ENCODE measurements at regions not wholly inside any gene's neighbourhood (a gene's known extent, or its start where the extent isn't known, plus 50 kb on each side); places are given as distances from the start of the nearest gene placed in this dataset.

DNA sequence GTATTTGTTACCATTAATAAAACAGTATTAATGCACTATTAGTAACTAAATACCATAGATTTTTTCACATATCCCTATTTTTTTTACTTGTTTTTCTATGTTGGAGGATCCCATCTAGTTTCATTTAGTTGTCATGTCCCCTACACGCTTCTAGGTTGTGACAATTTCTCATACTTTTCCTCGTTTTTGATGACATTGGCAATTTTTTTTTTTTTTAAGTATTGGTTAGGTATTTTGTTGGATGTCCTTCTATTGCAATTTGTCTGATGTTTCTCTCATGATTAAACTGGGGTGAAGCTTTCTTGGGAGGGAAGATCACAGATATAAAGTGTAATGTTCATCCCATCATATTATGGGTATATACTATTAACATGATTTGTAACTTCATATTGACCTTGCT is 409.1 kb upstream of the CNTN6 start:
- no peak for ATAC-seq
- Histone ChIP-seq H3K9me3 (no peaks in the 10 kb centered on the region), H3K4me3 (no peak overlapping the region), H3K36me3 (ENCODE audit: low read depth) (no peaks in the 10 kb centered on the region), H3K4me1 (ENCODE audit: low read depth) (no peaks in the 10 kb centered on the region)
- no peak for DNase-seq
- intact Hi-C loops (cut with DNase I, micrococcal nuclease): no loop called here
- TF ChIP-seq, protein P1, sequence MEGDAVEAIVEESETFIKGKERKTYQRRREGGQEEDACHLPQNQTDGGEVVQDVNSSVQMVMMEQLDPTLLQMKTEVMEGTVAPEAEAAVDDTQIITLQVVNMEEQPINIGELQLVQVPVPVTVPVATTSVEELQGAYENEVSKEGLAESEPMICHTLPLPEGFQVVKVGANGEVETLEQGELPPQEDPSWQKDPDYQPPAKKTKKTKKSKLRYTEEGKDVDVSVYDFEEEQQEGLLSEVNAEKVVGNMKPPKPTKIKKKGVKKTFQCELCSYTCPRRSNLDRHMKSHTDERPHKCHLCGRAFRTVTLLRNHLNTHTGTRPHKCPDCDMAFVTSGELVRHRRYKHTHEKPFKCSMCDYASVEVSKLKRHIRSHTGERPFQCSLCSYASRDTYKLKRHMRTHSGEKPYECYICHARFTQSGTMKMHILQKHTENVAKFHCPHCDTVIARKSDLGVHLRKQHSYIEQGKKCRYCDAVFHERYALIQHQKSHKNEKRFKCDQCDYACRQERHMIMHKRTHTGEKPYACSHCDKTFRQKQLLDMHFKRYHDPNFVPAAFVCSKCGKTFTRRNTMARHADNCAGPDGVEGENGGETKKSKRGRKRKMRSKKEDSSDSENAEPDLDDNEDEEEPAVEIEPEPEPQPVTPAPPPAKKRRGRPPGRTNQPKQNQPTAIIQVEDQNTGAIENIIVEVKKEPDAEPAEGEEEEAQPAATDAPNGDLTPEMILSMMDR (IDR thresholded peaks at IDR 0.05): no peak

DNA sequence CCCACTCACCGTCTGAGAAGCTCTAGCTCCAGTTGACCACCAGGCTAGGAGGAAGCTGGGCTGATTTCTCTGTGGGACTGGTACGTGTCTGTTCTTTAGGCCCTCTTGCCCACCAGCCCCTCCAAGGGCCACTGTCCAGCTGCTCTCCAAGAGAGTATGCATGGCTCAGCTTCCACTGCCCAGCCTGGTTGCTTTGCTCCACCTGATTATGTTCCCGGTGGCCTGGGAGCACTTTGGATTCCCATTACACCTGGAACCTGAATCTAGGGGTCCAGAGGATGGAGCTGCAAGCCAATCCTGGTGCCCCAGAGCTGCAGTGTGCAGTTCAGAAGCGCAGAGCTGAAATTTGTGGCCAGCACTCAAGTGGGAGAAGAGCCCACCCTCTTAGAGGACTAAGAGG is 402.1 kb upstream of the CNTN6 start:
- H3K4me1 ChIP-seq (ENCODE audit: low read depth): no peaks in the 10 kb centered on the region
- no peaks in the 10 kb centered on the region for H3K36me3 ChIP-seq (ENCODE audit: low read depth)
- intact Hi-C loops (cut with DNase I, micrococcal nuclease): no loop called here
- ATAC-seq (no peak), DNase-seq (no peak)
- TF ChIP-seq, protein P1 (IDR thresholded peaks at IDR 0.05): no peak
- no peak overlapping the region for H3K4me3 ChIP-seq
- H3K9me3 ChIP-seq: peaks cover 31% of the 10 kb centered on the region

DNA sequence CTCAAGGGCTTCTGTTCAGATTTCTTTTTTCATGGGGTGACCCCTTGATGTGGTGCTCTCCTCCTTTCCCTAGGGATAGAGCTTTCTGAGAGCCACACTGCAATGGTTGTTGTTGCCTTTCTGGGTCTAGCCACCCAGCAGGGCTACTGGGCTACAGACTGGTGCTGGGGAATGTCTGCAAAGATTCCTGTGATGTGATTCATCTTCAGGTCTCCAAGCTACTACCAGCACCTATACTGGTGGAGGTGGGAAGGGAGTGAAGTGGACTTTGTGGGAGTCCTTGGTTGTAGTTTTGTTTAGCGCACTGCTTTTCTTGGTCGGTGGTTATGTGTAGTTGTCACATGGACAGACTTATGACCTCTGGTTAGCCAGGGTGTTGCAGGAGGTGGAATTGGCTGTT is 392.3 kb upstream of the CNTN6 start:
- ATAC-seq (no peak), DNase-seq (no peak)
- Histone ChIP-seq H3K9me3 (peaks cover 11% of the 10 kb centered on the region), H3K4me1 (ENCODE audit: low read depth) (no peaks in the 10 kb centered on the region), H3K4me3 (no peak overlapping the region), H3K36me3 (ENCODE audit: low read depth) (no peaks in the 10 kb centered on the region)
- TF ChIP-seq, protein P1 (IDR thresholded peaks at IDR 0.05): no peak
- intact Hi-C loops (cut with DNase I, micrococcal nuclease): no loop called here

DNA sequence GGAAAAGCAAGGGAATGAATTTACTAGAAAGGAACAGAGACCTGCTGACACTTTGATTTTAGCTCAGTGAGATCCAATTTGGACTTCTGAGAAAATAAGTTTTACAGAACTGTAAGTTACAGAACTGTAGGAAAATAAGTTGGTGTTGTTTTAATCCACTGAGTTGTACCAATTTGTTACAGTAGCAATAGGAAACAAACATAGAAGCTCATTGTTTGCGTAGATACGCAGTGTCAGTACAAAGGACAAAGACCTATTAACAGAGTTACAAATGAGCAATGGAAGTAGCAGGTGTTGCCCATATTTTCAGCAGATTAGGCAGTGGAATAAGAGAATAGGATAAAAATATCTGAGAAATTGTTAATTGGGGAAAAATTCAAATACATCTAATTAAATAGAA is 385.8 kb upstream of the CNTN6 start:
- ATAC-seq (no peak), DNase-seq (no peak)
- intact Hi-C loops (cut with DNase I, micrococcal nuclease): no loop called here
- Histone ChIP-seq H3K36me3 (ENCODE audit: low read depth) (no peaks in the 10 kb centered on the region), H3K9me3 (peaks cover 4% of the 10 kb centered on the region), H3K4me1 (ENCODE audit: low read depth) (no peaks in the 10 kb centered on the region), H3K4me3 (no peak overlapping the region)
- TF ChIP-seq, protein P1 (IDR thresholded peaks at IDR 0.05): no peak

DNA sequence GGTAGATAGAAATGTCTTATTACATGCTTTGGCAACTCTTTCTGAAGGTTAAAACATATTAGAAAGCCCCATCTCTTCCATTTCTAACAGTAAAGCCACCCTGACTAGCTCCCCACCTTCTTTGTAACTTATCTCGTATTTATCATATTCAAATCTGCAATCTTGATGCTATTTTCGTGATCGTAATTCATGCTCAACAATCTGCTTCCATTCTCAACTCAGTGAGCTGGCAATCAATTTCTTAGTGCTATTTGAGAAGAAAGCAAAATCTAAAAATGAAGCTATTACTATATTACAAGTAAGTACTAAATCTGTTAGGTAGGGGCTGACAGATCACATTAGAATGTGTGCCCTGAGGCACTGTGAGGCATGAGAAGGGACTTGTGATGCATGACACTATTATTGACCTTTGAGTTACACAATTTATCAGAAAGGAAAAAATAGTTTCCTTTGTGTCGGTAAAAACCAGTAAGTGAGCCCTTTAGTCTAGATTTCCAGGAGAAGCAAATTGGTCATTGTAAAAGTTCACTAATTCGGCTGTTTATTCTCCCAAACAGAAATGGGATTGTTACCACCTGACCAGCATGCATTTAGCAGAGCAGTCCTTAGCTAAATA is 379.7 kb upstream of the CNTN6 start:
- ATAC-seq: no peak
- intact Hi-C loops (cut with DNase I, micrococcal nuclease): no loop called here
- TF ChIP-seq, protein P1 (IDR thresholded peaks at IDR 0.05): no peak
- DNase-seq: no peak
- Histone ChIP-seq H3K4me3 (no peak overlapping the region), H3K4me1 (ENCODE audit: low read depth) (no peaks in the 10 kb centered on the region), H3K9me3 (peaks cover 12% of the 10 kb centered on the region), H3K36me3 (ENCODE audit: low read depth) (no peaks in the 10 kb centered on the region)

All from mucosa of descending colon (tissue), 3 donors.